NCI-H345 (cell line): ENCODE measurements at regions not wholly inside any gene's neighbourhood (a gene's known extent, or its start where the extent isn't known, plus 50 kb on each side); places are given as distances from the start of the nearest gene placed in this dataset.

Source experiments
- DNase-seq: peaks from one replicate; lab custom pipeline; 2025; lab: John Stamatoyannopoulos, UW

DNA sequence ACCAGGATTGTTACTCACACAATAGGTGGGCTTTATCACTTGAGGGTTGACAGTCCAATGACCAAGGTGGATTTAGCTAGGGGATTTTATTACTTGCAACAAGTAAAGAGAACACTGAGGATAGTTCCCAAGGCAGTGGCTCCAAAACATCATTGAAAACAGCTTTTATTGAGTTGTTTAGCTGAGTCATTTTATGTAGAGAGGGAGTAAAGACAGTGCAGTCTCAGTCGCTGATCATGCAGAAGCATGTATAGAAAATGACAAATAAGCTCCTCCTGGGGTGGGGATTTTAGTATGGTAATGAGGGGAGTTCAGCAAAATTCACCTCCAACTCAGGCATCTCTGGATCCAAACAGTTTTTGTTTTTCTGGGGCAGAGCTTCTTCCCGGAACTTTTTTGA lies 163.0 kb upstream of the CCDC179 start:
- no peak for DNase-seq

DNA sequence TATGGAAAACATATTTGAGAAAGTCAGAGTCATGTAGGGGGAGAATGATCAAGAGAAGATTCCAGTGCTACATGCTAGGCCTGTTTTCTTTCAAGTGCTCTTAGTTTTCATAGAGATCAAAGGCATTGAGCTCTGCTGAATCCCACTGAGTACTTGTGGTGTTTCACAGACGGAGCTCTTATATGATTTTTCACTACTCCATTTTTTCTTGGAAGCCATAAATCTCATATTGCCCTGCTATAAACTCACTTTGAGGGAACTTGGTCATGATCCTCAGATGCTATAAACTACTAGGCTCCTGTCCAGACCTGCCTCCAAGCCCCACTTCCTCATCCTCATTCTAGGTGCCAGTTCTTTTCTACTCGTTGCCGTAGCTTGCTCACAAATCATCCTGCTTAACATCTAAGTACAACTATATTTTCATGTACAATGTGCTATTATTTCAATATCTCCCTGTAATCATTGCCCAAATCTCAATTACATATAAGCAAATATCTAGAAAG lies 180.8 kb upstream of the CCDC179 start:
- DNase-seq, result no peak

DNA sequence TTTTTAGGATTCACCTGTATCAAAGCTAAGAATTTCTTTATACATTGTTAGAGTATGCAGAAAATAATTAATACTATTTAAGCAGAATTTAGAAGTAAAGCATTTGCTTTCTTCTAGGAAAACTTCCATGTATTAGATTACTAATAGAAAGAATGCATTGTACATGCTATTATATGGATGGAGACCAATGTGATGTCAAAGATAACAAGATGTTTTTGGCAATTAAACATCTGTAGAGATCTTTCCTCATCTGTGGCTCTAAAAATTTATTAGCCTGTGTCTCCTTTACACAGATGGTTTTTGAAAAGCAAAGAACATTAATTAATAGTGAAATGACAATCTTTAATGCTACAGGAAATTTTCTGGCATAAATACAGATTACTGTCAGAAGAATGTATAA lies 198.4 kb upstream of the CCDC179 start:
- no peak for DNase-seq

DNA sequence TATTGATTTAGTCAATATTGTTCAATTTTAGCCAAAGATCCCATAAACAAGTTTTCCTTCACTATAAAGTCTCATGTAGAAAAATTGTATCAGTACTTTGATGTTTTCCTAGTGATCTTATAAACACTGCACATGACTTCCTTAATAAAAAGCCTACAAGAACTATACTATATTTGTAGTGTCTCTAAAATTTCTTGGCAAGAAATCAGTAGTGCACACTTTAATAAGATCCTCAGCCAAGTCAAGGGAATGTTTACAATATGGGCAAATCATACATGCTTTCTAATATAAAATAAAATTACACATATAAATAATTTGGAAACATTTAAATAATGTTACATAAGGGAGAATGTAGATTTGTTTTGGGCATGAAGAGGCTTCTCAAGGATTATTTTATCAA lies 203.0 kb upstream of the CCDC179 start:
- DNase-seq, result no peak

DNA sequence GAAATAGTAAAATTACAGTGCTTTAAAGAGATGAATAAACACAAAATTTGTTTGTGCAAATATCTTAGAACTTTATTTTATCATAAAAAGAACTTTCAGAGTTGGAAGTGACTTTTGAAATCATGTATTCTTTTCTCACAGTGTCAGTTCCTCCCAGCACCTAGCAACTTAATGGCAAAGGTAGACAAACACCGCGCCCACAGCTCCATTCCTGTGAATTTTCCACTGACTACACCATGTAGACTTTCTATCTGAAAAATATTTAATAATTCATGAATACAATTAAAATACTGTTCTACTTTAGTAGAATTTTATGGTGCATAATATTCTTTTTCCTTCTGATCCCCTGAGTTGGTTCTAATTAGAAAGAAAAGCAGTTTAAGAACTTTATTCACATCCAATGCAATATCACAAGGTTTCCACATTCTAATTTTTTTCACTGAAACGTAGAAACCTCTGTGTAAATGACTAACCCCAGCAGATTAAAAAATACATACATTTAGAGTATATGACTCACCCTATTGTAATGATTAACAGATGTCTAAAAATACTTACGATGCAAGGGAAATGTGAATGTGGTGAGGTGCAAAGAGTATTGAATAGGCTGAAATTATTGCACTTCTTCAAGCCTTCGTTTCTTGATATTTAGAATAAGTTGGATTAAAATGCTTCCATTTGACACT lies 218.2 kb upstream of the CCDC179 start:
- DNase-seq, result no peak

DNA sequence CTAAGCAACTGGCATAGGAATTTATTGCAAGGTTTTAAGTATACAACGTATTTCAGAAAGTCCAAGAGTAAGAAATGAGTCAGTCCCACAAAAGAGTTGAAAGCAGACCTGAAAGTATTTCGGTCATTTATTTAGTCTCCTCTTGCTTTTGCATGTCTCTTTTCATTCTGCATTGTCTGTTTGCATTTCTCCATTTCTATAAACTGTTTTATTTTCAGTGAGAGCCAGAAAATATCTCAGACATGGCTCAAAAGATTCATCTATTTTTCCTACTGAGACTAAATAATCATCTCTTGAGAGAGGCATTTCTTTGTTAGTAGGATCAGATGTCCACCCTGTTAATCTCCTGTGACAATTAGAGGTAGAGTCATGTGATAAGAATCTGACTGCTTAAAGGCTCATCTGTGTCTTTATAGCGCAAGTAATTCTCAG lies 219.1 kb upstream of the CCDC179 start:
- no peak for DNase-seq

DNA sequence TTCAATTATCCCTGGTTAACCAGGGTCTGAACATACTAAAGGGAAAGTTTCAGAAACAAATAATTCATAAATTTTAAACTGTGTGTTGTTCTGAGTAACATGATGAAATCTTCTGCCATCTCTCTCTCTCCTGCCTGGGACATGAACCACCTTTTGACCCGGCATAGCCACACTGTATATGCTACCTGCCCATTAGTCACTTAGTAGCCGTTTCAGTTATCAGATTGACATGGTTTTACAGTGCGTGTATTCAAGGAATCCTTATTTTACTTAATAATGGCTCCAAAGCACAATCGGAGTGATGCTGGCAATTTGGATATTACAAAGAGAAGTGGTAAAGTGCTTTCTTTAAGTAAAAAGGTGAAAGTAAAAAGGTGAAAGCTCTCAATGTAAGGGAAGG lies 227.1 kb upstream of the CCDC179 start:
- no peak for DNase-seq

DNA sequence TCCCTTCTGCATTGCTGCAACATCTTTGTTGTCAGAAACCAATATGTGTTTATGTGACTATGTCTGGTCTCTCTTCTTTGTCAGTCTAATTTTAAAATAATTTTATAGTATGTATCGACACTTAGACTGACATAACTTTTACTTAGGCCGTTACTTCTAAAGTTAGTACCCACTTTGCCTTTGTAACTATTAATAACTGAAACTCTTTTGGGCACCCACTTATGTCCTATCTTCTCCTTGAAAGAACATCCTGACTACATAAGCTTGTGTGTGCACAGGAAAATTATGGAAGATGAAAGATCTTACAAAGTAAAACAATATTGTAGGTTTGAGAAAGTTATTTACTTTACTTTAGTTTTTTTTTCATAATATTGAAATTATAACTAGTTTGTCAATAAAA lies 230.4 kb upstream of the CCDC179 start:
- DNase-seq, result no peak

DNA sequence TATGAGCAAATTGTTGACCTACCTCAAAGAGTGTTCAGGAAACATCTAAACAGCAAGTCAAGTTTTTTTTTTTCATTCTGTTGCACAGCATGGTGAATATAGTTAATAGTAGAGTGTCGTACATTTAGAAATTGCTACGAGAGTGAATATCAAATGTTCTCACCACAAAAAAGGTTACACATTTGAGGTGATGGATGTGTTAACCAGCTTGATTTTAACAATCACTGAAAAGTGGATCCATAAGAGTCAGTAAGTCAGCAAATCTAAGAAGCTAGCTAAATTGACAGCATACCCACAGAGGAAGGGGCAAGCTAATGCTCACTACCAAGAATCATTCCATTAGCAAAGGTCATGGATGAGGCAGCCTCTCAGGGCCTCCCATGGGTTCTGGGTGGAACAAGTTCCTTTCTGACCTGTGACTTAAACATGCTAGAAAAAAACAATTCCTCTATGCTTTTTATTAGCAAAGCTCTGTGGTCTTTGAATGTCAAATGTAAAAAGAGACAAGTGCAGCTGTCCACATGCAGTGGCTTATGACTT lies 235.4 kb upstream of the CCDC179 start:
- no peak for DNase-seq

DNA sequence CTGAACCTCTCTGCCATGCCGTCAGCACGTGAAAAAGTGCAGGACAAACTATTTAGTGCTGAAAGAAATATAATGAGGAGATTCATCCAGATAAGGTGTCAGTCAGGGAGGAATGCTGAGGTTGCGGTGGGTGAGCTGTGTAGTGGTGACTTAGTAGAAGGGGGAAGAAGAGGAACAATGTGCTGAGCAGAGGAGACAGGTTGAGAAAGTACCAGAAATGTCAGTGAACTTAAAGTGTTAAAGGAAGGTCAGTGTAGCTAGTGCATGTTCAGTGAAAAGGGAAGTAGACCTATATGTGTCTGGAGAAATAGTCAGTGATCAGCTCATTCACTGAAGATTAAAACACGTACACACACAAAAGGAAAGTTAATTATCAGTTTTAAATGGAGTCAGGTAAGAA lies 237.6 kb upstream of the CCDC179 start:
- DNase-seq, result no peak

DNA sequence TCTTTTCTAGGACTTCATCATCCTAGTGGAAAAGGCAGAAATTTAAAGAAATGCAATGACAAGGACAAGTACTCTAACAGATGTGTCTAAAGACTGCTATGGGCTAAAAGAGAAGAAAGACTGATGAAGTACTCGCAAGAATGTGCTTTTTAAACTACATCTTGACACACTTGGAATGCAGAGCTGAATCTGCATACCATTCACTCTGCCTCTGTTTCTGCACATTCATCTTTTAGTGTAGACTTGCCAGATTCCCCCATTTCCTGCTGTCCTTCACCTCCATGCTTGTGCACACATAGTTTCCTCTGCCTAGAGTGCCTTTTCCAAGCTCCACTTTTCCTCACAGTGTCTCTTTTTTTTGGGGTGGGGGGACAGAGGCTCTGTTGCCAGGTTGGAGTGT lies 239.0 kb upstream of the CCDC179 start:
- DNase-seq, result no peak

DNA sequence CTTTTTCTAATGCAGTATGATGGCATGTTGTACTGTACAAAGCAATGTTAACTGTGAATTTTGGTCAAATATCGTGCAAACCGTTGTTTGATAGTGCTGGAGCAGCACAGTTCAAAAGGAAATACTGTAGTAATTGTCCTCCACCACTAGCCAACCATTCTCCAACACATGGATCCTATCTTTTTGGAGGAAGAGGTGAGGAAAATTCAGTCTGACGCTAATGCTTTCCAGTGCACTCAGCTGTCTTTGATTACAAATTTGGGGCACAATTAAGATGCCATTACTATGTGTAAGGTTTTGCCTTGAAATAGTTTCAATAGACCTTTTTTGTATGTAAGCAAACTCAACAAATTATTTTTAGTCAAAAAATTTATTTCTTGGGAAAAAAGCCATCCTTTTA lies 240.5 kb upstream of the CCDC179 start:
- DNase-seq, result no peak

DNA sequence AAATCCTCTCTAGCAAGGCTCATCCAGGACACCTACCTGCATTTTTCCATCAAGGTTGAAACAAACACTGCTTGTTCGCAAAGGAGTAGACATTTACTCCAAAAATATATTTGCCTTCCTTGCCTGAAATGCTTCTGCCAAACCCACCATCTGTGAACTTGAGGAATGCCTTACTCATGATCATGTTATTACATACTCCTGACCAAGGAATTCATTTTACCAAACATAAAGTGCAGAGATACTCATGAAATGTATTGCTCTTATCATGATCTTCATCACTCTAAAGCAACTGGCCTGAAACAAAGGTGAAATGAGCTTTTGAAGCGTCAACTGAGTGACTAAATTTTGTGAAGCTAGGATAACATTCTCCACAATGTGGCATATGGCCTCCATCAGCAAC lies 243.1 kb upstream of the CCDC179 start:
- no peak for DNase-seq

DNA sequence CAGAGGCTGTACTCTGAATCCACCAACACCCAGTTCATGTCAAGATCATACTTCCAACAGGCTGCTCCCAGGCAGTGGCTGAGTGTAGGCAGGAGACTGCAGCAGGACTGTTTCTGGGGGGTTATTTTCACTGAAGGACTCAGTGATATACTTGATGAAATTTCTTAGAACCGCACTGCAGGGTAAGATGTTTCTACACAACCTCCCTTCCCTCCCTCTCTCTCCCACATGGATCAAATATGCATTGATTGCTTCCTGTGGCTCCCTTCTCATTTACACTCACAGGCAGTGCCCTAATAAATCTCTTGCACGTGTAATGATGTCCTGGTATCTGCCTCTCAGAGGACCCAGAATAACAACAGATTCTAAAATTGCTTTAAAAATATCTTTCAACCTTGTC lies 251.3 kb upstream of the CCDC179 start:
- DNase-seq, result no peak

DNA sequence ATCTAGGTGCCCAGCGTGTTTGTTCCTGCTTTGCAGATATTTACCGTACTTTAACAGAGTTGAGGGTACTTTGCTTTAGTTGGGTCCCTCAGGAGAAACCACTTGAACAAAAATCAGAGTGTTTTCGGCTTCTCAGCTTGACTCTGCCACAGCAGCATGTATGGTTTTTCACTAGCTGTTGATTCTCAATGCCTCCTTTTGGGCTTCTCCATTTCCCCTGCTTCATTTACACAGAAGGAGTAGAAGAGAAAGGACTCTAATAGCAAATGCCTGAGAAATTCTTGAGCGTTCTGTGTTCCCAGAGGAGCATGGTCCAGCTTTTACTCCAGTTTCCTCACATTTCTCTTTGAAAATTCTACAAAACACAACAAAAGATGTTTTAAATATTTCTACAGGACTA lies 252.1 kb upstream of the CCDC179 start:
- DNase-seq, result no peak

DNA sequence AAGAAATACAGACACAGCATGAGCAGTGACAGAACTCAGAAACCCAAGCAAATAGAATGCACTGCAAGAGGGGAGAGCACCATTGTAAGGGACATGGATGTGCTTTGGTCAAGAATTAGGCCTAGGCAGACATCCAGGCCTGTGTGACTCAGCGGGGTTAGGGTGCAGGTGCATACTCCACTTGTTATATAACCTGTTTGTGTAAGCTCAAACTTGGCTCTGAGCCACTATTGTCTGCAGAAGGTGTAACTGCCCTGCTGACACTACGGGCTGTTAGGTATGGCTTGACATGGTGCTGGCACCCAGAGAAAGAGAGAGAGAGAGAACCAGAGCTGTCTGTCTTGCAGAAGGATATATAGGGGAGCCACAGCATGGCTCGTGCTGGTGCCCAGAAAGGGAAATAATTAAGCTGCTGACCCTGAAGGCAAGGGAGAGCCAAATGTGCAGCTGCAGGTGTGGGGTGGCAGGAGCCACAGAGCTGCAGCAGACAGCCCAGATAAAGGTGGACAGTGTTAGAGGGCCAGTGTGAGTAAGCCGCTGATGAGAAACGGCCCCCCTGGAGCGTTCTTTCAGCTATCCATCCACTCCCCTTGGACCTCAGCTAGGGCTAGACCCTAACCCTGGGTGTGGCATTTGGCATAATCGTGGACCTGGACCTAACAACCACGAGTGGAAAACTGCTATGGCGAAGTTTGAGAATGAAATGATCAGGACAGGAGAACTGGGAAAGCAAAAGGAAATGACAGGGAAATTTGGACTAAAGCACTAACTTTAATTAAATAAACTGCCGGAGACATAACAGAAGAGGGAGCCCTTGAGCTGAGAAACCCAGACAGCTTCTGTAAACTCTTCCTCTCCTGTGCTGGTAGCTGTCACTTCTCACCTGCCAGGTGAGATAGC lies 253.0 kb upstream of the CCDC179 start:
- peak; percentile 84 for DNase-seq

DNA sequence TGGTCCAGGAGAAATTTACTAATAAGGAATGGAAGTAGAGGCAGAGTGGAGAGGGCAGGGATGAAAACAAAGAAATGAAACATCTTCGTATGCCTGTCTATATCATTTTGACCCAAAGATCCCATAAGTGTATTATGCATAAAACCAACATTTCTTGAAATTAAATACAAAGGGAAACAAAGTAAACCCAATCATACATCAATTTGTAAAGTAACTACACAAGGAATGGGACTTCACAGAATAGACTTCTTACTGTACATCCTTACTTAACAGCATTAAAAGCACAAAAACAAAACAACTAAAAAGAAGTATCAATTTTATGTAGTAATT lies 253.6 kb upstream of the CCDC179 start:
- DNase-seq, result no peak

DNA sequence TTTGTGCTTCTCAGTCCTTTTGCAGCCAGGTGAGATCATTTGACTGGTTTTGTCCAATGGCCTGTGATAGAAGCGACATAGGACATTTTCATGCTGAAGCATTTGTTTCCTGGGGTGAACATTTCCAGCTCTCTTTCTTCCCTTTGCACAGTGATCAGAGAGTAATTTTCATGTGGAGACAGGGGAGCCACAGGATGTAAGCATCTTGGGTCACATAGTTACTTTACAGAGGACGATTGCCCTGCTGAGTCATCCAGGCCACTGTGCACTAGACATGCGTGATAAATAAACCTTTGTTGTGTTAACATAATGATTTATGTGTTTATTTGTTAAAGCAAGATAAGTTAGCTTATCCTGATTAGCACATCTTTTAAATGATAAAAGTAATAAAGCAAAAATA lies 263.5 kb upstream of the CCDC179 start:
- no peak for DNase-seq

DNA sequence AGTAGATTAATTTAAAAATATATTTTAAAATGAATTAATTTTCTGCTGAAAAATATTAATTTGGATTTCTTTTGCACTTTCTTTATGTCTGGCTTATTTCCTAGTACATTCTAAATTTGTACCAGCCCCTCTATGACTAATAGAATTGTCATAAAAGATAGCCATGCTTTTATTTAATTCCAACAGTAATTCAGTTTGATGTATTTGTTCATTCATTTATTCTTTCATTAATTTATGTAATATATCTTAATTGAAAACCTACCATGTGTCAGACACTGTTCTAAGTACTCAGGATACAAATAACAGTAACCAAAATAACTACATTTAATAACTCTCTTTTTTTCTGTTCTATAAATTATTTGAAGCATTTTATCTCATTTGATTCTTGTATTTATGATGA lies 264.0 kb upstream of the CCDC179 start:
- no peak for DNase-seq

DNA sequence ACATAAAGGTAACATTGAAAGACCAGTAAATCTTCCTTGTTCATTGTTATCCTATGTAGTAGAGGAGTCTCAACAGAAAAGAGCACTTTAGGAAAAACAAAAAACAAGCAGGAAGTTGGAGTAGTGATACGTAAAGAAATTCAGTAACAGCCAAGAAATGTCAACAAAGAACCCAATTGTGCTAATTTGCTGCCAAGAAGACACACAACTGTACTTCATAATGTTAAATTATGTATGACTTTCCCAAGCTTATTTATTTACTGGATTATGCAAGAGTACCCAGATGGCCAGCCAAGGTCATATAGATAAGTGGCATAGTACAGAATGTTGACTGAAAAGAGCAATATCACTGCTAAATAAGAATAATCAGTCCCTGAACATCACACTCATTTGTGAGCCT lies 264.7 kb upstream of the CCDC179 start:
- DNase-seq, result no peak

DNA sequence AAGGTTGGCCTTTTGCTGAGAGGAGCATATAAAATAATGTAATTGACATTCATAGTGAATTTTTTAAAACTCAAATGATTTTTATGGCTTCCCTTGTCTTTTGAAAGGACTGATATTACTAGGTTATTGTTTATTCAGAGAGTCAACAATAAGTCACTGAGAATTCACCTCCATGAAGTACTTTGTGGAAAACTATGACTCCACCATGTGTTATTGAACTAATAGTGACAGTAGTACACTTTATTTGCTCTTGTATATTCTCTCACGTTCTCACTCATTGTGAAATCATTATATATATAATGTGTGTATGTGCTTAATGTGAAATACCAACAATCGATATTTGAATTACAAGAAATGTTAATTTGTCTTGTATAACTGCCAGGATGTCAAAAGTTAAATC lies 267.4 kb upstream of the CCDC179 start:
- DNase-seq, result no peak

DNA sequence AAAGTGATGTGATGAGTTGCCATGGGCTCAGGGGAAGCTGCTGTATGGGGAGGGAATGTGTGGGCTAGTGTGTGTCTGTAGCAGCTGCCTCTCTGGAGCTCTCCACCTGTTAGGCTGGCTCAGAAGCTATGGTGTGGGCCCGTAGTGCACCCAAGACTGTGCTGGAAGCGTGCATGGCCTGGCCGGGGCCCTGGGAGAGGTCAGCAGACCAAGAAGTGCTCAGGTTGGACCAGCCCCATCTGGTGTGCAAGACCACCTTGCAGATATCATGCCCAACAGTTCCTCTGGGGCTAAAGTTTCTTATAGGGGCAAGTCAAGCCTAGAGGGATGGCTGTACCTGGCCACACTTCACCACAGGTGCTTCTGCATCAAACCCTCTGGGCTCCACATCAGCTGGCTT lies 274.4 kb upstream of the CCDC179 start:
- no peak for DNase-seq

DNA sequence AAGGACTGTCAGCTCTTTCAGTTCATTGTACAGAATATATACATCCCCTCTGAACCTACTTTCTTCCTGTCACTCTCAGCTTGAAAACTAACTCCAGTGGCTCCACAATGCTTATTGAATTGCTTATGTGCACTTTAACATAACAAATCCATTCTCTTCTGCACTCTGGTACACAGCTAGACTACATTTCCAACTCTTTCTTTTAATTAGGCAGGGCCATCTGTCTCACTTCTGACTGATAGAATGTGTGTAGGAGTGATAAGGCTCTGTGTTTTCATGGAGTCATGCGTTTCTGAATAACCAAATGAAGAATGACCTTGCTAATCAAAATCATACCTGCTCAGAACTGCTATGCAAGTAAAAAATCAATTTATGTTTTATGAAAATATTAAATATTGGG lies 278.5 kb upstream of the CCDC179 start:
- DNase-seq, result no peak
